WTC11 (cell line): ENCODE measurements at regions not wholly inside any gene's neighbourhood (a gene's known extent, or its start where the extent isn't known, plus 50 kb on each side); places are given as distances from the start of the nearest gene placed in this dataset.

Experiments used
- AFF4 ChIP-seq: sonication (generic); formaldehyde crosslinking; IDR thresholded peaks from 2 replicates; pipeline ENCODE4 v1.8.1; 2023; ENCODE audit warnings: mild to moderate bottlenecking, missing genetic modification reagents, borderline replicate concordance
- ATF3 ChIP-seq: sonication (generic); formaldehyde crosslinking; conservative IDR thresholded peaks from 2 replicates; pipeline ENCODE4 v1.8.1; 2022; ENCODE audit warnings: mild to moderate bottlenecking, missing genetic modification reagents
- CREB1 ChIP-seq: sonication (generic); formaldehyde crosslinking; IDR thresholded peaks from 2 replicates; pipeline ENCODE4 v1.8.0; 2023; ENCODE audit warnings: mild to moderate bottlenecking, missing genetic modification reagents
- CTCF ChIP-seq: fragments of 200-600 bp; IDR thresholded peaks from 2 replicates; pipeline ENCODE4 v1.8.0; 2022; ENCODE audit warnings: antibody characterized with exemption
- MAX ChIP-seq: sonication (generic); formaldehyde crosslinking; IDR thresholded peaks from 2 replicates; pipeline ENCODE4 v1.8.0; 2022; ENCODE audit warnings: mild to moderate bottlenecking, missing genetic modification reagents
- SMAD3 ChIP-seq: sonication (generic); formaldehyde crosslinking; IDR thresholded peaks from 2 replicates; pipeline ENCODE4 v1.8.0; 2022; ENCODE audit warnings: missing genetic modification reagents, mild to moderate bottlenecking, borderline replicate concordance
- TCF7 ChIP-seq: sonication (generic); formaldehyde crosslinking; IDR thresholded peaks from 2 replicates; pipeline ENCODE4 v1.8.0; 2022; ENCODE audit warnings: mild to moderate bottlenecking, low read depth, missing genetic modification reagents, moderate library complexity
- TEAD4 ChIP-seq: sonication (generic); formaldehyde crosslinking; IDR thresholded peaks from 2 replicates; pipeline ENCODE4 v1.8.0; 2022; ENCODE audit warnings: mild to moderate bottlenecking, missing genetic modification reagents

GRCh38 chr5:74492230-74492629 lies 148.3 kb downstream of the ENC1 start:
- no peak for TF ChIP-seq AFF4 (CRISPR knock-in tag)
- no peak for TF ChIP-seq CTCF
- no peak for TF ChIP-seq MAX (CRISPR knock-in tag)
- no peak for TF ChIP-seq TEAD4
- no peak for TF ChIP-seq TCF7 (CRISPR knock-in tag)
- no peak for TF ChIP-seq CREB1 (CRISPR knock-in tag)
- no peak for TF ChIP-seq SMAD3
- TF ChIP-seq ATF3 (CRISPR knock-in tag): no peak
